ENCODE measurements at regions not wholly inside any gene's neighbourhood (a gene's known extent, or its start where the extent isn't known, plus 50 kb on each side); places are given as distances from the start of the nearest gene placed in this dataset.

GRCh38 chr5:60495644-60496520 is 204.1 kb downstream of the DEPDC1B start:
- TF ChIP-seq CTCF (conservative IDR thresholded peaks at IDR 0.05): no peak
- no peak for TF ChIP-seq ZFX (IDR thresholded peaks at IDR 0.05)

Data from C4-2B (cell line).